ENCODE measurements at regions not wholly inside any gene's neighbourhood (a gene's known extent, or its start where the extent isn't known, plus 50 kb on each side); places are given as distances from the start of the nearest gene placed in this dataset.
A peak's percentile ranks its signal among the peaks of the same experiment; 100 is the strongest.

DNA sequence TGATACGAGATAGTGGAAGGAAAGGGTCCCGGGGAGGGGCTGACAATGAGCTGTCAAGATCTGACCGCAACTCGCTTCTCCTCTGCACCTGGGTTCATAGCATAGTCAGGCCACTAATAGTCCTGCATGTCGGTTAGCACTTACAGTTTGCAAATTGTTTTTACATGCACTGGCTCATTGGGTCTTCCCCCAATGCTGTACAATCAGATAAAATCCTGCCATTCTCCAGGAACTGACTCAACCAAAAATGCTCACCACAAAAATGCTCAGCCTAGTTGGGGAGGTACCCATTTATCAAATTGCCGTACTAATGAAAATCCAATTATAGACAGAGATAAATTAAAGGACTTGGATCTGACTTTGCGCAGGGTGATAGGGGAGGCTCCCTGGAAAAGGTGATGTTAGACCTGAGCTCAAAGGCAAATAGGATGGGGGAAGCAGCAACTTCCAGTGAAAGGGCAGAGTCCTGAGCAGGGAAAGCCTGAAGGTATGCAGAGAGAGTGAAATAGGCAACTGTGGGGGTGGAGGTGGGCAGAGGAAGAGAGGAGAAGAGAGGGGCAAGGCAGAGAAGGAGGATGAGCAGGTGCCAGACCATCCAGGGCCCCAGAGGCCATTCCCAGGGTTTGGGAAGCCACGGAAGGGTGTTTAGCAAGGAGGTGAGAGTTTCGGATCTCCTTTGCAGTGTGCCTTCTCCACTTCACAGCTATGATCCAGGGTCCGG is 326.1 kb upstream of the TSHZ3 start:
- H3K9ac ChIP-seq (ENCODE audit: insufficient read depth in 1 of 2, low read length in 2 of 2) = no peak overlapping the region
- DNase-seq = no peak
- no peak overlapping the region for H3K4me3 ChIP-seq
- no peak for ATAC-seq (ENCODE audit: insufficient read depth, low FRiP score)
- peaks cover 0 to 6% (median 0%) of the 10 kb centered on the region in 5 donors for H3K4me1 ChIP-seq (ENCODE audit: control insufficient read depth in 5 of 5, insufficient read depth in 5 of 5, low read length in 5 of 5)
- peaks cover 0 to 2% (median 0%) of the 10 kb centered on the region in 4 donors for H3K9me3 ChIP-seq (ENCODE audit: control insufficient read depth in 4 of 4, insufficient read depth in 3 of 4, low read length in 3 of 4)
- H3K27me3 ChIP-seq (ENCODE audit: control insufficient read depth in 3 of 3, insufficient read depth in 3 of 3, low read length in 2 of 3) = peaks cover 0 to 2% (median 0%) of the 10 kb centered on the region in 3 donors
- no peaks in the 10 kb centered on the region for H3K36me3 ChIP-seq (ENCODE audit: control insufficient read depth in 4 of 4, insufficient read depth in 4 of 4, low read length in 4 of 4)
- no peak overlapping the region for H3K27ac ChIP-seq (ENCODE audit: low read depth in 1 of 2, low read length in 1 of 2)
- WGBS, 2 donors = 70 to 77% methylated on average over 10 of the region's 10 CpGs
- TF ChIP-seq, protein P1, sequence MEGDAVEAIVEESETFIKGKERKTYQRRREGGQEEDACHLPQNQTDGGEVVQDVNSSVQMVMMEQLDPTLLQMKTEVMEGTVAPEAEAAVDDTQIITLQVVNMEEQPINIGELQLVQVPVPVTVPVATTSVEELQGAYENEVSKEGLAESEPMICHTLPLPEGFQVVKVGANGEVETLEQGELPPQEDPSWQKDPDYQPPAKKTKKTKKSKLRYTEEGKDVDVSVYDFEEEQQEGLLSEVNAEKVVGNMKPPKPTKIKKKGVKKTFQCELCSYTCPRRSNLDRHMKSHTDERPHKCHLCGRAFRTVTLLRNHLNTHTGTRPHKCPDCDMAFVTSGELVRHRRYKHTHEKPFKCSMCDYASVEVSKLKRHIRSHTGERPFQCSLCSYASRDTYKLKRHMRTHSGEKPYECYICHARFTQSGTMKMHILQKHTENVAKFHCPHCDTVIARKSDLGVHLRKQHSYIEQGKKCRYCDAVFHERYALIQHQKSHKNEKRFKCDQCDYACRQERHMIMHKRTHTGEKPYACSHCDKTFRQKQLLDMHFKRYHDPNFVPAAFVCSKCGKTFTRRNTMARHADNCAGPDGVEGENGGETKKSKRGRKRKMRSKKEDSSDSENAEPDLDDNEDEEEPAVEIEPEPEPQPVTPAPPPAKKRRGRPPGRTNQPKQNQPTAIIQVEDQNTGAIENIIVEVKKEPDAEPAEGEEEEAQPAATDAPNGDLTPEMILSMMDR (IDR thresholded peaks at IDR 0.05; ENCODE audit: control extremely low read depth, extremely low read depth) = no peak

DNA sequence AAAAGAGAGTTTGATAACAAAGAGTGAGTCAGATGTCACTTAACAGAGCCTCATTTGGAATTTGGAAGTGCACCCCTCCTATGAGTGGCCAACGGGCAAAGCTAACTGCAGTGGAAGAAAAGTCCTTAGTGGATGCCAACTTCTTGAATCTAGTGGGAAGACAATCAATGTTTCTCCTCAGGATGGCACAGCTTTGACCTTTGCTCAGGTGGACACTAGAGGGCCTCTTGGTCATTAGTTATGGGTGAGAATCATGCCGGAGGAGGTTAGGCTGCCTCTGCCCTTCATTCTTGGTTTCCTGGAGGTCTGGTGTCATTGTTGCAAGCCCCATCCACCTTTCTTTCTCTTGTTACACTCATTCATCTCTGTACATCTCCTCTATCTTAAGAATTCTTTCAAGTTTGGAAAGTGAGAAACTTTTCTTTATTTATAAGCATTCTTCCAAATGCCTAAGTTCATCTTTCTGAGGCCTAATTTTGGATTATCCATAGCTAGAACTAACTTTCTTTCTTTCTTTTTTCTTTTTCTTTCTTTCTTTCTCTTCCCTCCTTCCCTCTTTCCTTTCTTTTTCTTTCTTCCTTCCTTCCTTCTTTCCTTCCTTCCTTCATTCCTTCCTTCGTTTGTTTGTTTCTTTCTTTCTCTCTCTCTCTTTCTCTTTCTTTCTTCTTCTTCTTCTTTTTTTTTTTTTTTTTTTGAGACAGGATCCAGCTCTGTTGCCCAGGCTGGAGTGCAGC is 327.2 kb upstream of the TSHZ3 start:
- H3K4me3 ChIP-seq = no peak overlapping the region
- TF ChIP-seq, protein P1 (IDR thresholded peaks at IDR 0.05; ENCODE audit: control extremely low read depth, extremely low read depth) = peak; percentile 2
- WGBS, 2 donors = 45 to 57% methylated on average over 3 of the region's 3 CpGs
- ATAC-seq (ENCODE audit: insufficient read depth, low FRiP score) (peak; percentile 41), DNase-seq (peak in 1 of 3 donors; percentile 3)
- peaks cover 0 to 2% (median 0%) of the 10 kb centered on the region in 3 donors for H3K27me3 ChIP-seq (ENCODE audit: control insufficient read depth in 3 of 3, insufficient read depth in 3 of 3, low read length in 2 of 3)
- H3K36me3 ChIP-seq (ENCODE audit: control insufficient read depth in 4 of 4, insufficient read depth in 4 of 4, low read length in 4 of 4) = no peaks in the 10 kb centered on the region
- peaks cover 0 to 15% (median 0%) of the 10 kb centered on the region in 5 donors for H3K4me1 ChIP-seq (ENCODE audit: control insufficient read depth in 5 of 5, insufficient read depth in 5 of 5, low read length in 5 of 5)
- peaks cover 0 to 2% (median 0%) of the 10 kb centered on the region in 4 donors for H3K9me3 ChIP-seq (ENCODE audit: control insufficient read depth in 4 of 4, insufficient read depth in 3 of 4, low read length in 3 of 4)
- no peak overlapping the region for H3K27ac ChIP-seq (ENCODE audit: low read depth in 1 of 2, low read length in 1 of 2)
- no peak overlapping the region for H3K9ac ChIP-seq (ENCODE audit: insufficient read depth in 1 of 2, low read length in 2 of 2)

DNA sequence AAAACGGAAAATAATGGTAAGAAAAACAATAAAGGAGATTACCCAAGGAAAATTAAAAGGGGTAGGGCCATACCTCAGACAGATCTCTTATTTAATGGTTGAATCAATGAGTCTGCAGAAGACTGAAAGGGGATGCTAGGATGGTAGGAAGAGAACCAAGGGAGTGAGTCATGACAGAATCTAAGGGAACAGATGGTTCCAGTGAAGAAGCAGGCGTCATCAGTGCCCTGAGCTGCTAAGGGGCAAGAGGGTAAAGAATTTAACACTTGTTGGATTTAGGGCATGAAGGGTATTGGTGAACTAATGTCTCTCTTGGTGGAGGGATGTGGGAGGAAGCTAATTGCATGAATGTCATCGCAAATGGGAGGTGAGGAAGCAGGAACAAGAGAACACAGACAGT is 329.2 kb upstream of the TSHZ3 start:
- Histone ChIP-seq H3K4me3 (no peak overlapping the region), H3K9me3 (ENCODE audit: control insufficient read depth in 4 of 4, insufficient read depth in 3 of 4, low read length in 3 of 4) (peaks cover 0 to 2% (median 0%) of the 10 kb centered on the region in 4 donors), H3K36me3 (ENCODE audit: control insufficient read depth in 4 of 4, insufficient read depth in 4 of 4, low read length in 4 of 4) (no peaks in the 10 kb centered on the region), H3K27me3 (ENCODE audit: control insufficient read depth in 3 of 3, insufficient read depth in 3 of 3, low read length in 2 of 3) (peaks cover 0 to 2% (median 0%) of the 10 kb centered on the region in 3 donors), H3K4me1 (ENCODE audit: control insufficient read depth in 5 of 5, insufficient read depth in 5 of 5, low read length in 5 of 5) (peaks cover 0 to 15% (median 0%) of the 10 kb centered on the region in 5 donors), H3K9ac (ENCODE audit: insufficient read depth in 1 of 2, low read length in 2 of 2) (no peak overlapping the region), H3K27ac (ENCODE audit: low read depth in 1 of 2, low read length in 1 of 2) (no peak overlapping the region)
- ATAC-seq (ENCODE audit: insufficient read depth, low FRiP score) = no peak
- DNase-seq = no peak
- WGBS, 2 donors = 80% methylated on average over 3 of the region's 3 CpGs
- TF ChIP-seq, protein P1 (IDR thresholded peaks at IDR 0.05; ENCODE audit: control extremely low read depth, extremely low read depth) = no peak

Data from lung (tissue), 11 donors.